HFFc6 (cell line): ENCODE measurements at regions not wholly inside any gene's neighbourhood (a gene's known extent, or its start where the extent isn't known, plus 50 kb on each side); places are given as distances from the start of the nearest gene placed in this dataset.
A peak's percentile ranks its signal among the peaks of the same experiment; 100 is the strongest.

Source experiments
- DNase-seq: peaks from one replicate; pipeline ENCODE4 v3.0.0-alpha.2; 2018
- H3K27ac Mint-ChIP-seq: 2 replicates; pipeline ENCODE4 v1.8.0; 2020; ENCODE audit warnings: mild to moderate bottlenecking, mixed read lengths
- H3K27me3 Mint-ChIP-seq: 2 replicates; pipeline ENCODE4 v1.8.0; 2021; ENCODE audit warnings: mild to moderate bottlenecking, moderate library complexity, mixed read lengths; ENCODE audit not compliant: insufficient read depth
- H3K36me3 Mint-ChIP-seq: 2 replicates; pipeline ENCODE4 v1.8.0; 2021; ENCODE audit warnings: low read depth, mixed read lengths
- H3K4me1 Mint-ChIP-seq: 2 replicates; pipeline ENCODE4 v1.8.0; 2020; ENCODE audit warnings: low read depth, mixed read lengths
- H3K4me3 Mint-ChIP-seq: 2 replicates; pipeline ENCODE4 v1.8.0; 2020; ENCODE audit warnings: mild to moderate bottlenecking, moderate library complexity, mixed read lengths
- H3K9me3 Mint-ChIP-seq: 2 replicates; pipeline ENCODE4 v1.8.0; 2020; ENCODE audit warnings: mild to moderate bottlenecking, mixed read lengths
- CTCF ChIP-seq: fragments of 200-600 bp; sonication (generic); IDR thresholded peaks from 2 replicates; pipeline ENCODE4 v1.5.0; 2021; ENCODE audit warnings: antibody characterized with exemption, mild to moderate bottlenecking

- no peak for TF ChIP-seq CTCF
- Mint-ChIP-seq H3K27ac (no peak overlapping the region), H3K9me3 (no peaks in the 10 kb centered on the region; the same call in 1 of the 2 replicates), H3K4me3 (no peak overlapping the region), H3K4me1 (no peaks in the 10 kb centered on the region), H3K36me3 (no peaks in the 10 kb centered on the region), H3K27me3 (peaks cover 16% of the 10 kb centered on the region)
- DNase-seq, result no peak
Observed at GRCh38 chr1:222232842-222233241, 315.1 kb downstream of the HHIPL2 start.

- Mint-ChIP-seq H3K4me3 (no peak overlapping the region), H3K27ac (no peak overlapping the region), H3K27me3 (peaks cover 10% of the 10 kb centered on the region), H3K4me1 (peaks cover 12% of the 10 kb centered on the region), H3K9me3 (no peaks in the 10 kb centered on the region; the same call in 1 of the 2 replicates), H3K36me3 (no peaks in the 10 kb centered on the region)
- no peak for TF ChIP-seq CTCF
- no peak for DNase-seq
Observed at GRCh38 chr1:222229672-222230312, 318.1 kb downstream of the HHIPL2 start.

GRCh38 chr1:222225316-222225691, 322.6 kb downstream of the HHIPL2 start:
- peaks cover 4% of the 10 kb centered on the region for H3K27me3 Mint-ChIP-seq
- no peak for DNase-seq
- H3K9me3 Mint-ChIP-seq, result no peaks in the 10 kb centered on the region; the same call in 1 of the 2 replicates
- no peaks in the 10 kb centered on the region for H3K36me3 Mint-ChIP-seq
- peaks cover 24% of the 10 kb centered on the region for H3K4me1 Mint-ChIP-seq
- no peak overlapping the region for H3K27ac Mint-ChIP-seq
- no peak for TF ChIP-seq CTCF
- peak overlapping the region; percentile 5; the same call in 1 of the 2 replicates for H3K4me3 Mint-ChIP-seq

- Mint-ChIP-seq H3K27ac (no peak overlapping the region), H3K9me3 (no peaks in the 10 kb centered on the region; the same call in 1 of the 2 replicates), H3K4me3 (peak overlapping the region; percentile 5; the same call in 1 of the 2 replicates), H3K36me3 (no peaks in the 10 kb centered on the region), H3K4me1 (peaks cover 24% of the 10 kb centered on the region), H3K27me3 (peaks cover 4% of the 10 kb centered on the region)
- DNase-seq, result no peak
- no peak for TF ChIP-seq CTCF
Observed at GRCh38 chr1:222224636-222225315, 323.1 kb downstream of the HHIPL2 start.

- Mint-ChIP-seq H3K9me3 (no peaks in the 10 kb centered on the region; the same call in 1 of the 2 replicates), H3K27ac (no peak overlapping the region), H3K4me1 (peaks cover 24% of the 10 kb centered on the region), H3K36me3 (no peaks in the 10 kb centered on the region; the same call in 1 of the 2 replicates), H3K4me3 (no peak overlapping the region), H3K27me3 (peaks cover 4% of the 10 kb centered on the region)
- no peak for DNase-seq
- TF ChIP-seq CTCF, result no peak
Observed at GRCh38 chr1:222224156-222224555, 323.7 kb downstream of the HHIPL2 start.
